Smooth muscle cell (in vitro differentiated cells): ENCODE measurements at regions not wholly inside any gene's neighbourhood (a gene's known extent, or its start where the extent isn't known, plus 50 kb on each side); places are given as distances from the start of the nearest gene placed in this dataset.
"Not testable (repeated sequence)": the region's sequence is repeated elsewhere in the genome, so short reads cannot be mapped to it uniquely, and the experiment has no call there.

Experiments used
- DNase-seq: peaks from one replicate; lab custom pipeline; 2025; ENCODE audit not compliant: unreplicated experiment; lab: John Stamatoyannopoulos, UW
- H2AFZ ChIP-seq: fragments of 200-600 bp; sonication (generic); 2 replicates; pipeline ENCODE4 v1.6.0; 2016; ENCODE audit warnings: antibody characterized with exemption, low read depth, mild to moderate bottlenecking
- H3F3A ChIP-seq: fragments of 200-600 bp; sonication (generic); 2 replicates; pipeline ENCODE4 v1.6.0; 2017; ENCODE audit warnings: antibody characterized with exemption, low read depth
- H3K27ac ChIP-seq: fragments of 200-600 bp; sonication (generic); 2 replicates; pipeline ENCODE4 v1.5.1; 2016; ENCODE audit warnings: low read depth, mild to moderate bottlenecking
- H3K27me3 ChIP-seq: fragments of 200-600 bp; sonication (generic); 2 replicates; pipeline ENCODE4 v1.6.1; 2016; ENCODE audit warnings: low read depth, mild to moderate bottlenecking
- H3K36me3 ChIP-seq: fragments of 200-600 bp; sonication (generic); 2 replicates; pipeline ENCODE4 v1.5.1; 2016; ENCODE audit warnings: low read depth
- H3K4me1 ChIP-seq: fragments of 200-600 bp; sonication (generic); 2 replicates; pipeline ENCODE4 v1.5.1; 2016; ENCODE audit warnings: low read depth
- H3K4me2 ChIP-seq: fragments of 200-600 bp; sonication (generic); 2 replicates; pipeline ENCODE4 v1.6.0; 2016; ENCODE audit warnings: mild to moderate bottlenecking
- H3K4me3 ChIP-seq: fragments of 200-600 bp; sonication (generic); 2 replicates; pipeline ENCODE4 v1.5.1; 2016; ENCODE audit warnings: mild to moderate bottlenecking
- H3K79me2 ChIP-seq: fragments of 200-600 bp; sonication (generic); 2 replicates; pipeline ENCODE4 v1.6.0; 2016; ENCODE audit warnings: low read depth, mild to moderate bottlenecking
- H3K9ac ChIP-seq: fragments of 200-600 bp; sonication (generic); 2 replicates; pipeline ENCODE4 v1.6.0; 2016; ENCODE audit warnings: low read depth
- H3K9me3 ChIP-seq: fragments of 200-600 bp; sonication (generic); replicated peaks from 2 replicates; pipeline ENCODE4 v1.5.1; 2016; ENCODE audit warnings: low read depth
- H4K20me1 ChIP-seq: fragments of 200-600 bp; sonication (generic); 2 replicates; pipeline ENCODE4 v1.6.0; 2016; ENCODE audit warnings: low read depth
- CTCF ChIP-seq: fragments of 200-600 bp; sonication (generic); IDR thresholded peaks from 2 replicates; pipeline ENCODE4 v1.5.1; 2017; ENCODE audit warnings: borderline replicate concordance, mild to moderate bottlenecking, antibody characterized with exemption; ENCODE audit not compliant: insufficient read depth, poor library complexity, severe bottlenecking
- WGBS: methylation state at CpG from one replicate; pipeline ENCODE4 v1.1.7; 2016; ENCODE audit warnings: low lambda C conversion rate; 5-methylcytosine and 5-hydroxymethylcytosine counted together

- no peak overlapping the region for H2AFZ ChIP-seq
- H3K27ac ChIP-seq = no peak overlapping the region
- WGBS = 98% methylated on average over 3 of the region's 3 CpGs
- H3K36me3 ChIP-seq = no peaks in the 10 kb centered on the region
- no peaks in the 10 kb centered on the region for H3F3A ChIP-seq
- no peaks in the 10 kb centered on the region for H4K20me1 ChIP-seq
- H3K4me3 ChIP-seq = no peak overlapping the region
- H3K9me3 ChIP-seq = no peaks in the 10 kb centered on the region
- no peaks in the 10 kb centered on the region for H3K4me1 ChIP-seq
- H3K27me3 ChIP-seq = no peaks in the 10 kb centered on the region
- H3K9ac ChIP-seq = no peak overlapping the region
- DNase-seq = no peak
- no peak for TF ChIP-seq CTCF
- H3K4me2 ChIP-seq = no peak overlapping the region
- H3K79me2 ChIP-seq = no peaks in the 10 kb centered on the region
Measured at GRCh38 chr12:4833053-4833452, 76.7 kb upstream of the KCNA1 start.

- H3K4me2 ChIP-seq = no peak overlapping the region
- no peaks in the 10 kb centered on the region for H3K27me3 ChIP-seq
- no peak for TF ChIP-seq CTCF
- no peak for DNase-seq
- H3K4me1 ChIP-seq = no peaks in the 10 kb centered on the region
- no peak overlapping the region for H3K4me3 ChIP-seq
- no peaks in the 10 kb centered on the region for H3K79me2 ChIP-seq
- no peaks in the 10 kb centered on the region for H3K36me3 ChIP-seq
- WGBS = 80% methylated on average over 3 of the region's 3 CpGs
- H3K9me3 ChIP-seq = no peaks in the 10 kb centered on the region
- no peak overlapping the region for H2AFZ ChIP-seq
- no peak overlapping the region for H3K27ac ChIP-seq
- H3F3A ChIP-seq = no peaks in the 10 kb centered on the region
- H3K9ac ChIP-seq = no peak overlapping the region
- H4K20me1 ChIP-seq = no peaks in the 10 kb centered on the region
Measured at GRCh38 chr12:4833524-4833923, 76.2 kb upstream of the KCNA1 start.

- not testable (repeated sequence) for H3K4me2 ChIP-seq, H3K27me3 ChIP-seq, H4K20me1 ChIP-seq, H3K9ac ChIP-seq, H3K79me2 ChIP-seq, DNase-seq, H3K9me3 ChIP-seq, H3K4me3 ChIP-seq, H3K27ac ChIP-seq, H3K36me3 ChIP-seq, H3K4me1 ChIP-seq, H3F3A ChIP-seq, H2AFZ ChIP-seq
- 89% methylated on average over 3 of the region's 3 CpGs for WGBS
Measured at GRCh38 chr12:4842401-4842800, 67.3 kb upstream of the KCNA1 start.

GRCh38 chr12:4843907-4844306 is 65.8 kb upstream of the KCNA1 start:
- WGBS = 91% methylated on average over 4 of the region's 4 CpGs
- no peak overlapping the region for H3K27ac ChIP-seq
- H4K20me1 ChIP-seq = no peaks in the 10 kb centered on the region
- H3F3A ChIP-seq = no peaks in the 10 kb centered on the region
- no peak for TF ChIP-seq CTCF
- H3K4me1 ChIP-seq = no peaks in the 10 kb centered on the region
- no peaks in the 10 kb centered on the region for H3K9me3 ChIP-seq
- H3K36me3 ChIP-seq = no peaks in the 10 kb centered on the region
- no peaks in the 10 kb centered on the region for H3K27me3 ChIP-seq
- H3K4me2 ChIP-seq = no peak overlapping the region
- H3K79me2 ChIP-seq = no peaks in the 10 kb centered on the region
- no peak overlapping the region for H3K4me3 ChIP-seq
- H2AFZ ChIP-seq = no peak overlapping the region
- no peak for DNase-seq
- H3K9ac ChIP-seq = no peak overlapping the region
